GM12878 (cell line): ENCODE measurements at regions not wholly inside any gene's neighbourhood (a gene's known extent, or its start where the extent isn't known, plus 50 kb on each side); places are given as distances from the start of the nearest gene placed in this dataset.

ENCODE experiments used
- ATAC-seq: fragments of 200-7000 bp; cut with Tn5 transposase; 3 replicates; pipeline ENCODE4 v1.9.1; 2020; ENCODE audit warnings: mild to moderate bottlenecking, moderate library complexity
- BruUV-seq: library from RNA; stranded (reverse); fragments of 400-500 nt; replicated peaks from 2 replicates; lab custom pipeline; 2021; lab: Mats Ljungman, UMichigan
- CTCF ChIA-PET: fragments of 300-600 bp; sonication (Branson Sonifier 250); formaldehyde crosslinking; extraction: SDS; loops from one replicate; lab custom pipeline; 2021; ENCODE audit warnings: inconsistent platforms; lab: Yijun Ruan, JAX
- POLR2A ChIA-PET: fragments of 350-600 bp; formaldehyde crosslinking; extraction: SDS; loops from one replicate; lab custom pipeline; 2021; ENCODE audit warnings: inconsistent platforms; lab: Charles Lee
- RAD21 ChIA-PET: fragments of 300-600 bp; sonication (Branson Sonifier 250); formaldehyde crosslinking; loops from one replicate; lab custom pipeline; 2023; ENCODE audit warnings: antibody characterized with exemption; ENCODE audit not compliant: unreplicated experiment; lab: Charles Lee
- SMC1A ChIA-PET: fragments of 300-600 bp; sonication (Branson Sonifier 250); formaldehyde crosslinking; loops from one replicate; lab custom pipeline; 2023; ENCODE audit not compliant: unreplicated experiment, uncharacterized antibody; lab: Charles Lee
- DNase-seq: peaks from one replicate; pipeline ENCODE4 v3.0.0-alpha.2; 2011; ENCODE audit warnings: low read depth, low spot score
- FAIRE-seq: peaks from 3 replicates; lab custom pipeline; 2011; peaks lifted over from hg19 to GRCh38; lab: Jason Lieb, UNC
- H2AFZ ChIP-seq: 2 replicates; pipeline ENCODE4 v1.6.0; 2011; ENCODE audit warnings: low read depth, low read length, control low read depth; ENCODE audit not compliant: control insufficient read depth
- H3K27ac ChIP-seq: 2 replicates; pipeline ENCODE4 v1.5.1; 2011; ENCODE audit warnings: control low read depth; ENCODE audit not compliant: control insufficient read depth, insufficient read depth
- H3K27me3 ChIP-seq, 2 experiments: replicated peaks in 1 of 2; 2 replicates each; pipeline versions ENCODE4 v1.6.0 to v1.6.1; 2011; ENCODE audit warnings: low read length in 1 of 2; ENCODE audit not compliant: control insufficient read depth in 2 of 2, insufficient read depth in 2 of 2
- H3K36me3 ChIP-seq, 2 experiments: 2 replicates each; pipeline ENCODE4 v1.5.1; 2011; ENCODE audit warnings: low read length in 1 of 2; ENCODE audit not compliant: control insufficient read depth in 2 of 2, insufficient read depth in 2 of 2
- H3K4me1 ChIP-seq: 2 replicates; pipeline ENCODE4 v1.6.1; 2011; ENCODE audit warnings: mild to moderate bottlenecking, low read length, moderate library complexity, mixed read lengths; ENCODE audit not compliant: control insufficient read depth, insufficient read depth
- H3K4me2 ChIP-seq: 2 replicates; pipeline ENCODE4 v1.6.0; 2011; ENCODE audit warnings: control low read depth; ENCODE audit not compliant: control insufficient read depth, insufficient read depth
- H3K4me3 ChIP-seq: fragments of 200-600 bp; sonication (generic); 2 replicates; pipeline ENCODE4 v1.5.1; 2016
- H3K79me2 ChIP-seq: 2 replicates; pipeline ENCODE4 v1.6.0; 2011; ENCODE audit warnings: low read length; ENCODE audit not compliant: control insufficient read depth, insufficient read depth
- H3K9ac ChIP-seq: 2 replicates; pipeline ENCODE4 v1.8.0; 2011; ENCODE audit warnings: low read length, control low read depth, mixed read lengths; ENCODE audit not compliant: control insufficient read depth, insufficient read depth
- H3K9me3 ChIP-seq: replicated peaks from 3 replicates; pipeline ENCODE4 v1.5.1; 2011; ENCODE audit warnings: mild to moderate bottlenecking, low read length; ENCODE audit not compliant: control insufficient read depth, insufficient read depth
- H4K20me1 ChIP-seq: 2 replicates; pipeline ENCODE4 v1.6.0; 2011; ENCODE audit not compliant: control insufficient read depth, insufficient read depth
- CHD2 ChIP-seq: IDR thresholded peaks from 2 replicates; pipeline ENCODE4 v1.6.1; 2011; ENCODE audit warnings: low read depth, low read length, improper control_type of control experiment, borderline replicate concordance
- EP300 ChIP-seq, 2 experiments: fragments of 150-350 bp in 1 of 2; IDR thresholded peaks; 2 replicates each; pipeline ENCODE4 v1.6.1; 2011 to 2012; ENCODE audit warnings: low read depth in 2 of 2, low read length in 2 of 2, borderline replicate concordance in 1 of 2, improper control_type of control experiment in 1 of 2, inconsistent platforms in 1 of 2; ENCODE audit not compliant: control insufficient read depth in 1 of 2
- LARP7 ChIP-seq: fragments of 450-650 bp; IDR thresholded peaks from 2 replicates; pipeline ENCODE4 v1.6.1; 2017; ENCODE audit warnings: mild to moderate bottlenecking
- MEF2A ChIP-seq: IDR thresholded peaks from 2 replicates; pipeline ENCODE4 v1.6.1; 2011; ENCODE audit warnings: low read depth, mild to moderate bottlenecking, low read length, moderate library complexity; ENCODE audit not compliant: insufficient read depth
- NR2C1 ChIP-seq: fragments of 450-650 bp; IDR thresholded peaks from 2 replicates; pipeline ENCODE4 v1.6.1; 2017; ENCODE audit warnings: antibody characterized with exemption, mild to moderate bottlenecking, moderate library complexity
- NRF1 ChIP-seq: conservative IDR thresholded peaks from 2 replicates; pipeline ENCODE4 v1.6.1; 2011; ENCODE audit warnings: mild to moderate bottlenecking, low read depth, low read length, improper control_type of control experiment
- PAX5 ChIP-seq: IDR thresholded peaks from 2 replicates; pipeline ENCODE4 v1.6.1; 2011; ENCODE audit warnings: low read depth, low read length, borderline replicate concordance
- SIX5 ChIP-seq: IDR thresholded peaks from 2 replicates; pipeline ENCODE4 v1.6.1; 2011; ENCODE audit warnings: mild to moderate bottlenecking, low read depth, low read length, moderate library complexity; ENCODE audit not compliant: severe bottlenecking
- SMAD5 ChIP-seq: IDR thresholded peaks from 2 replicates; pipeline ENCODE4 v1.6.1; 2016; ENCODE audit warnings: antibody characterized with exemption, low read depth
- SRF ChIP-seq, 2 experiments: IDR thresholded peaks; 2 replicates each; pipeline ENCODE4 v1.6.1; 2011; ENCODE audit warnings: low read depth in 2 of 2, low read length in 2 of 2, mild to moderate bottlenecking in 1 of 2, moderate library complexity in 1 of 2
- YBX1 ChIP-seq: fragments of 450-650 bp; IDR thresholded peaks from 2 replicates; pipeline ENCODE4 v1.6.1; 2016; ENCODE audit warnings: antibody characterized with exemption
- YY1 ChIP-seq: IDR thresholded peaks from 2 replicates; pipeline ENCODE4 v1.6.1; 2011; ENCODE audit warnings: low read depth, mild to moderate bottlenecking, low read length
- ZSCAN29 ChIP-seq: fragments of 450-650 bp; IDR thresholded peaks from 2 replicates; pipeline ENCODE4 v1.6.1; 2017; ENCODE audit warnings: mild to moderate bottlenecking, moderate library complexity
- WGBS: methylation state at CpG from one replicate; pipeline ENCODE4 v1.1.6; 2016; ENCODE audit warnings: low lambda C conversion rate; ENCODE audit not compliant: insufficient replicate concordance, insufficient coverage; ENCODE audit errors: missing lambda C conversion rate; 5-methylcytosine and 5-hydroxymethylcytosine counted together
- in situ Hi-C: fragments of 300-500 bp; cut with MboI; formaldehyde crosslinking; loops from 9 replicates; pipeline ENCODE4 v1.14.3; 2018; ENCODE audit warnings: mixed read lengths
- intact Hi-C: fragments of 100-400 bp; cut with micrococcal nuclease; formaldehyde crosslinking; loops from one replicate; pipeline ENCODE4 v1.14.2; 2022; ENCODE audit not compliant: unreplicated experiment
- TF ChIP-seq, protein P1 (sequence below): fragments of 450-650 bp; IDR thresholded peaks from 2 replicates; pipeline ENCODE4 v1.6.1; 2018; ENCODE audit warnings: borderline replicate concordance, mild to moderate bottlenecking; ENCODE audit not compliant: partially characterized antibody
- TF ChIP-seq, protein P2 (sequence below): IDR thresholded peaks from 2 replicates; pipeline ENCODE4 v1.6.1; 2011; ENCODE audit warnings: mild to moderate bottlenecking, low read depth, low read length, moderate library complexity; ENCODE audit not compliant: insufficient replicate concordance
- TF ChIP-seq, protein P3 (sequence below): IDR thresholded peaks from 2 replicates; pipeline ENCODE4 v1.6.1; 2011; ENCODE audit warnings: borderline replicate concordance, low read depth, mild to moderate bottlenecking, moderate library complexity, low read length; ENCODE audit not compliant: insufficient read depth, poor library complexity, severe bottlenecking
- TF ChIP-seq, protein P4 (sequence below): fragments of 450-650 bp; IDR thresholded peaks from 2 replicates; pipeline ENCODE4 v1.6.1; 2017; ENCODE audit warnings: borderline replicate concordance

GRCh38 chr16:85469929-85470590 is 143.1 kb upstream of the GSE1 start (continued):
- TF ChIP-seq, protein P1, sequence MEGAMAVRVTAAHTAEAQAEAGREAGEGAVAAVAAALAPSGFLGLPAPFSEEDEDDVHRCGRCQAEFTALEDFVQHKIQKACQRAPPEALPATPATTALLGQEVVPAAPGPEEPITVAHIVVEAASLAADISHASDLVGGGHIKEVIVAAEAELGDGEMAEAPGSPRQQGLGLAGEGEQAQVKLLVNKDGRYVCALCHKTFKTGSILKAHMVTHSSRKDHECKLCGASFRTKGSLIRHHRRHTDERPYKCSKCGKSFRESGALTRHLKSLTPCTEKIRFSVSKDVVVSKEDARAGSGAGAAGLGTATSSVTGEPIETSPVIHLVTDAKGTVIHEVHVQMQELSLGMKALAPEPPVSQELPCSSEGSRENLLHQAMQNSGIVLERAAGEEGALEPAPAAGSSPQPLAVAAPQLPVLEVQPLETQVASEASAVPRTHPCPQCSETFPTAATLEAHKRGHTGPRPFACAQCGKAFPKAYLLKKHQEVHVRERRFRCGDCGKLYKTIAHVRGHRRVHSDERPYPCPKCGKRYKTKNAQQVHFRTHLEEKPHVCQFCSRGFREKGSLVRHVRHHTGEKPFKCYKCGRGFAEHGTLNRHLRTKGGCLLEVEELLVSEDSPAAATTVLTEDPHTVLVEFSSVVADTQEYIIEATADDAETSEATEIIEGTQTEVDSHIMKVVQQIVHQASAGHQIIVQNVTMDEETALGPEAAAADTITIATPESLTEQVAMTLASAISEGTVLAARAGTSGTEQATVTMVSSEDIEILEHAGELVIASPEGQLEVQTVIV = no peak
- TF ChIP-seq ZSCAN29 = no peak
- TF ChIP-seq, protein P2, sequence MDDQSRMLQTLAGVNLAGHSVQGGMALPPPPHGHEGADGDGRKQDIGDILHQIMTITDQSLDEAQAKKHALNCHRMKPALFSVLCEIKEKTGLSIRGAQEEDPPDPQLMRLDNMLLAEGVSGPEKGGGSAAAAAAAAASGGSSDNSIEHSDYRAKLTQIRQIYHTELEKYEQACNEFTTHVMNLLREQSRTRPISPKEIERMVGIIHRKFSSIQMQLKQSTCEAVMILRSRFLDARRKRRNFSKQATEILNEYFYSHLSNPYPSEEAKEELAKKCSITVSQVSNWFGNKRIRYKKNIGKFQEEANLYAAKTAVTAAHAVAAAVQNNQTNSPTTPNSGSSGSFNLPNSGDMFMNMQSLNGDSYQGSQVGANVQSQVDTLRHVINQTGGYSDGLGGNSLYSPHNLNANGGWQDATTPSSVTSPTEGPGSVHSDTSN = no peak
- no peak for TF ChIP-seq NR2C1
- TF ChIP-seq SMAD5 = no peak
- no peak for TF ChIP-seq LARP7
- no peak for TF ChIP-seq MEF2A
- TF ChIP-seq NRF1 = no peak
- TF ChIP-seq, all 136 proteins: peak for 0

GRCh38 chr16:85470873-85471272 is 142.2 kb upstream of the GSE1 start:
- DNase-seq = no peak
- ChIA-PET CTCF (interaction anchor here (1.0 kb wide), 1 partner anchor 140 kb away, joined by 3 read pairs; no protein-coding TSS in a partner anchor), POLR2A (interaction anchor here (0.6 kb wide), 1 partner anchor 239 kb away, joined by 5 read pairs; no protein-coding TSS in a partner anchor), SMC1A (no interaction called here), RAD21 (no interaction called here)
- H3K4me3 ChIP-seq = no peak overlapping the region
- 36% methylated on average over 13 of the region's 13 CpGs for WGBS
- no peak overlapping the region for H3K27ac ChIP-seq
- no peaks in the 10 kb centered on the region for H4K20me1 ChIP-seq
- no peak overlapping the region for H2AFZ ChIP-seq
- H3K4me2 ChIP-seq = no peak overlapping the region
- H3K27me3 ChIP-seq = peaks cover 1 to 8% of the 10 kb centered on the region in 2 experiments; a peak in 2 of 4 replicates
- no peak for FAIRE-seq
- no peaks in the 10 kb centered on the region for H3K79me2 ChIP-seq
- H3K36me3 ChIP-seq = no peaks in the 10 kb centered on the region
- no TSS peak for BruUV-seq
- ATAC-seq = no peak
- H3K4me1 ChIP-seq = no peaks in the 10 kb centered on the region
- in situ Hi-C loops (no loop called here), intact Hi-C loops (no loop called here)
- no peaks in the 10 kb centered on the region for H3K9me3 ChIP-seq
- no peak overlapping the region for H3K9ac ChIP-seq
- TF ChIP-seq YBX1 (no peak), SIX5 (no peak), CHD2 (no peak), SRF (IDR thresholded peaks at IDR 0.05; ENCODE audit: low read depth in 2 of 2, low read length in 2 of 2) (no peak), EP300 (IDR thresholded peaks at IDR 0.05; ENCODE audit: borderline replicate concordance in 1 of 2, control insufficient read depth in 1 of 2, low read depth in 2 of 2, low read length in 2 of 2) (no peak), PAX5 (no peak), YY1 (no peak)
- TF ChIP-seq, protein P3, sequence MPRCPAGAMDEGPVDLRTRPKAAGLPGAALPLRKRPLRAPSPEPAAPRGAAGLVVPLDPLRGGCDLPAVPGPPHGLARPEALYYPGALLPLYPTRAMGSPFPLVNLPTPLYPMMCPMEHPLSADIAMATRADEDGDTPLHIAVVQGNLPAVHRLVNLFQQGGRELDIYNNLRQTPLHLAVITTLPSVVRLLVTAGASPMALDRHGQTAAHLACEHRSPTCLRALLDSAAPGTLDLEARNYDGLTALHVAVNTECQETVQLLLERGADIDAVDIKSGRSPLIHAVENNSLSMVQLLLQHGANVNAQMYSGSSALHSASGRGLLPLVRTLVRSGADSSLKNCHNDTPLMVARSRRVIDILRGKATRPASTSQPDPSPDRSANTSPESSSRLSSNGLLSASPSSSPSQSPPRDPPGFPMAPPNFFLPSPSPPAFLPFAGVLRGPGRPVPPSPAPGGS = no peak
- TF ChIP-seq, protein P4, sequence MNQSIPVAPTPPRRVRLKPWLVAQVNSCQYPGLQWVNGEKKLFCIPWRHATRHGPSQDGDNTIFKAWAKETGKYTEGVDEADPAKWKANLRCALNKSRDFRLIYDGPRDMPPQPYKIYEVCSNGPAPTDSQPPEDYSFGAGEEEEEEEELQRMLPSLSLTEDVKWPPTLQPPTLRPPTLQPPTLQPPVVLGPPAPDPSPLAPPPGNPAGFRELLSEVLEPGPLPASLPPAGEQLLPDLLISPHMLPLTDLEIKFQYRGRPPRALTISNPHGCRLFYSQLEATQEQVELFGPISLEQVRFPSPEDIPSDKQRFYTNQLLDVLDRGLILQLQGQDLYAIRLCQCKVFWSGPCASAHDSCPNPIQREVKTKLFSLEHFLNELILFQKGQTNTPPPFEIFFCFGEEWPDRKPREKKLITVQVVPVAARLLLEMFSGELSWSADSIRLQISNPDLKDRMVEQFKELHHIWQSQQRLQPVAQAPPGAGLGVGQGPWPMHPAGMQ = no peak
